NCI-H146 treated with DMSO at 0.1 percent for 48 hours (cell line): ENCODE measurements at regions not wholly inside any gene's neighbourhood (a gene's known extent, or its start where the extent isn't known, plus 50 kb on each side); places are given as distances from the start of the nearest gene placed in this dataset.
"Not testable (repeated sequence)": the region's sequence is repeated elsewhere in the genome, so short reads cannot be mapped to it uniquely, and the experiment has no call there.

Experiments
- DNase-seq: peaks from one replicate; lab custom pipeline; 2025; ENCODE audit not compliant: unreplicated experiment; lab: John Stamatoyannopoulos, UW

DNA sequence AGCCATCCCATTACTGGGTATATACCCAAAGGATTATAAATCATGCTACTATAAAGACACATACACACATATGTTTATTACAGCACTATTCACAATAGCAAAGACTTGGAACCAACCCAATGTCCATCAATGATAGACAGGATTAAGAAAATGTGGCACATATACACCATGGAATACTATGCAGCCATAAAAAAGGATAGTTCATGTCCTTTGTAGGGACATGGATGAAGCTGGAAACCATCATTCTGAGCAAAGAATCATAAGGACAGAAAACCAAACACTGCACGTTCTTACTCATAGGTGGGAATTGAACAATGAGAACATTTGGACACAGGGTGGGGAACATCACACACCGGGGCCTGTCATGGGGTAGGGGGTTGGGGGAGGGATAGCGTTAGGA is 60.3 kb upstream of the NMU start:
- DNase-seq = not testable (repeated sequence)

- DNase-seq = no peak
Measured at GRCh38 chr4:55706541-55706940, 70.4 kb upstream of the NMU start.

DNA sequence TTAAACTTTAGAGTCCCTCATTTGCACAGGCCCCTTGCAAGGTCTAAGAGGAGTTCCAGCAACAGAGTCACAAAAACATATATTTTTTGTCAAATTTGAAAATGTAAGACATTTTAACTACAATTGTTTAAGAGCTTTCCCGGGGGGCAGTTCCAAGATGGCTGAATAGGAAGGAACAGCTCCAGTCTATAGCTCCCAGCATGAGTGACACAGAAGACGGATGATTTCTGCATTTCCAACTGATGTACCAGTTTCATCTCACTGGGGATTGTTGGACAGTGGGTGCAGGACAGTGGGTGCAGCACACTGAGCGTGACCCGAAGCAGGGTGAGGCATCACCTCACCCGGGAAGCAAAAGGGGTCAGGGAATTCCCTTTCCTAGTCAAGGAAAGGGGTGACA is 71.4 kb upstream of the NMU start:
- no peak for DNase-seq

DNA sequence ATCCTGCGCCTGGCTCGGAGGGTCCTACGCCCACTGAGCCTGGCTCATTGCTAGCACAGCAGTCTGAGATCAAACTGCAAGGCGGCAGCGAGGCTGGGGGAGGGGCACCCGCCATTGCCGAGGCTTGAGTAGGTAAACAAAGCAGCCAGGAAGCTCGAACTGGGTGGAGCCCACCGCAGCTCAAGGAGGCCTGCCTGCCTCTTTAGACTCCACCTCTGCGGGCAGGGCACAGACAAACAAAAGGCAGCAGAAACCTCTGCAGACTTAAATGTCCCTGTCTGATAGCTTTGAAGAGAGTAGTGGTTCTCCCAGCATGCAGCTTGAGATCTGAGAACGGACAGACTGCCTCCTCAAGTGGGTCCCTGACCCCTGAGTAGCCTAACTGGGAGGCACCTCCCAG is 71.9 kb upstream of the NMU start:
- DNase-seq = not testable (repeated sequence)

- DNase-seq = not testable (repeated sequence)
Measured at GRCh38 chr4:55712835-55713234, 76.7 kb upstream of the NMU start.

DNA sequence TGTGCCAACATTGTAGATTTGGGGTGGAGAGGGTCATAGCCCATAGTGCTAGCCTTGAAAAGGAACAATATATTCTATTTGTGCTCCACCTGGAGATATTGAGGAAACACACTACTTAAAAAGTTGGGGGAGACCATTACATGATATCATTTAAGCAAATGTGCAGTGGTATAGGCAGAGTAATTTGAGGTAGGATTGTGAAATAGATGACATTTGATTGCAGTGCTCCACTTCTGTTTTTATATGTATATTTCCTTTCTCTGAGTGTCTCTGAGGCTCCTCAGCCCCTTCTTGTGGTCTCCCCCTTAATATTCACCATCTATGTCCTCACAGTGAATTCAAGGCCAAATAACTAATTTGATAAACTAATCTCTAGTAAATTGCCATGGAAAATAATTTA is 85.6 kb upstream of the NMU start:
- no peak for DNase-seq

- no peak for DNase-seq
Measured at GRCh38 chr4:55722132-55722531, 86.0 kb upstream of the NMU start.

GRCh38 chr4:55723403-55723802 is 87.3 kb upstream of the NMU start:
- no peak for DNase-seq

- DNase-seq = no peak
Measured at GRCh38 chr4:55725057-55725456, 89.0 kb upstream of the NMU start.

DNA sequence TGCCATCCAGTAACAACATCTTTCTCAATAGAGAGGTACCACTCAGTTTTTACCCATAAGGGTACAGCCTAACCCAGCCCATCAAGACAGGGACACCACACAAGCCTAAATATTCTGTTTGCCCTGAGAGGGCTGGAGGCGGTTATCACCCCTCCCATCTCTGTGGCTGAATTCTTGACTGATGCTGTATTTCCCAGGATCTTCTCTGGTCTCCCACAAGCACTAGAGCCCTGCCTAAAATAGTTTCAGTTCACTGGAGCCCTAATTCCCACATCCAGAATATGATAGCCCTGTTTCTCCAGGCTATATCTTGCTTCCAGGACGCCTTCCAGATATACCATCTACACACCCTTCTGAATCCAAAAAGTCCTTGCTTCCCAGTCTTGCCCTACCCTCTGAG is 91.6 kb upstream of the NMU start:
- DNase-seq = no peak

GRCh38 chr4:55729351-55730279 is 90.0 kb upstream of the EXOC1L start:
- no peak for DNase-seq

DNA sequence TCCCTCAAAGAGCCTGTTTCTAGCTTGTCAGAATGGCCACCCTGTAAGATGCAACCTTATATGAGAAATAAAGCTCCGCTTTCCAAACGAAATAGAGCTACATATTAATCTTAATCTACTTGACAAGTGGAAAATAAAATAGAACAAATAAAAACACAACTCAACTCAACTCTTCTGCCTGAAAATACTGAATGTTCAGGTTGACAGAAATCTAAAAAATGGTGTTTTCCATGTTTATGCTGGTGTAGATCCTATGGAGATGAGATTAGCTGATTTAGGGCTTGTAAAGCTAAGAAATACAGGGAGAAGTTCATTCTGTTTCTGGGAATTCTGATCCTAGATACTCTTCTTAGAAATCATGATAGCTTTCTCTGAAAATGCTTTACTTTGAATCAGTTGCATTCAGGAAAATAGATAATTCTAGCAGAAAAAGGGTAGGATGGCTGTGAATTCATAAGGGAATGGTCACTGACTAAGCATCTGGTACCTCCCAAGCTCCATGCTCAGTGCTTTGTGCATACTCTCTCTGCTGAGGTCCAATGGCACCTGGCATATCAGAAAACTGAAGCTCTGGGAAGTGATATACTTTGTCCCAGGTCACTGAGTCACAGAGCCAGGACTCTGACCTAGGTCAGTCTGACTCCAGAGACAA is 89.2 kb upstream of the EXOC1L start:
- no peak for DNase-seq

- DNase-seq = no peak
Measured at GRCh38 chr4:55731959-55732358, 87.6 kb upstream of the EXOC1L start.

- no peak for DNase-seq
Measured at GRCh38 chr4:55732864-55733263, 86.7 kb upstream of the EXOC1L start.

GRCh38 chr4:55733932-55734331 is 85.7 kb upstream of the EXOC1L start:
- DNase-seq = no peak

DNA sequence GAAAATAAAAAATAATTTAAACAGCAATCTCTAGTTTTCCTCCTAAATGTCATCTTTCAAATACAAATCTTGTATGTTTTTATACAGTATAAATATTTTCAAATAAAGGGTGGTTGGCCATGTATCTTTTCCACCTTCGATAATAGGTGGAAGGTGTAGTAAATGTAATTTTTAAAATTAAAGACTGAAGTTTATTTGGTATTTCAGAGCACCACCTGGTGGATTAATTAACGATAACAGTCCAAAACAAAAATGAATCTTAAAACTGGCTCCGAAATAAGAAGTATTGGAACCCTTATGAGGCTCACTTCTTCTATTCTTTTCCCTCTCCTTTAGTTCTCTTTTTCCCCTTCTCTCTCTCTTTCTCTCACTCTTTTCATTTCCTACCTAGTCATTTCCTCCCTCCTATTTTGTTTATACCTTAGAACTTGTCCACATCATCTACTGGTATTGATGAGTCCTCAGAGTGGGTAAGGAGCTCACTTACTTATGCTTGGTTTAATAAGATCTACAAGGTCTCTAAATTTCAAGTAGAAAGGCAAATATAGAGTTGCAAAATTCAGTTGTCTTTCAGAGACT is 82.9 kb upstream of the EXOC1L start:
- DNase-seq = no peak

- no peak for DNase-seq
Measured at GRCh38 chr4:55742655-55743202, 76.9 kb upstream of the EXOC1L start.

DNA sequence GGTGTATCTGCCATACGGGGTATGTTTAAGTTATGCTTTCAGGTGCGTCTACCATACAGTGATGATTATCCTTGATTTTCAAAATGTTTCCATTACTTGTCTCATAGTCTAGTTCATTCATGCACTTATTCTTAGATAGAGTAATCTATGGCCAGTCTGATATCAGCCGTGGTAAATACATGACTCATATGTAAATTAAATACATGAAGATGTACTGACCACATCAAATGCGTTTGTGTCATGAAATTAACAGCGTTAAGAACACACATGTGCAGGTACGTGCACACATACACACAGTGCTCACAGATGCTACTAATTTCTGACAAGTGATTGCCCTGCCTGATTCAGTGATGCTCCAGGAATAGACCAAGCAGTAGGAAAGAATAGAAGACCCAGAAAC is 75.2 kb upstream of the EXOC1L start:
- no peak for DNase-seq

- DNase-seq = no peak
Measured at GRCh38 chr4:55745014-55745413, 74.6 kb upstream of the EXOC1L start.

GRCh38 chr4:55747793-55748192 is 71.8 kb upstream of the EXOC1L start:
- no peak for DNase-seq

GRCh38 chr4:55749666-55750065 is 69.9 kb upstream of the EXOC1L start:
- no peak for DNase-seq

DNA sequence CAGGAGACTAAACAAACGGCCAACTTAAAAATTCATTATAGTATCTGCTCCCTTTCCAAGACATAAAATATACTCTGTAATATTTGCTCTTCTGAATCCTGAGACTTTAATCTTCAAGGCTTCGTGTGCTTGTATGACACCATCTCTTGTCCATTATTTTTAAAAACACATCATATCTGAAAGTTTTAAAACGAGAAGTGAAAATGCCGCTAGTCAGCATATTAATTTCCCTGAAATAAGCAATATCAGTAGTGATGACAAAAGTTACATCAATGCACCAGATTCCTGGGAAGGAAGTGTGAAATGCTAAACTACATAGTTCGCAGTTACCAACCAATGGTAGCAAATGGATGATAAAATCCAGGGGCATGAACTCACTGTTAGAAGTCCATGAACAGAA is 66.8 kb upstream of the EXOC1L start:
- no peak for DNase-seq
